GM12878 (cell line): ENCODE measurements at regions not wholly inside any gene's neighbourhood (a gene's known extent, or its start where the extent isn't known, plus 50 kb on each side); places are given as distances from the start of the nearest gene placed in this dataset.

Source experiments
- ATAC-seq: fragments of 200-7000 bp; cut with Tn5 transposase; 3 replicates; pipeline ENCODE4 v1.9.1; 2020; ENCODE audit warnings: mild to moderate bottlenecking, moderate library complexity
- BruUV-seq: library from RNA; stranded (reverse); fragments of 400-500 nt; replicated peaks from 2 replicates; lab custom pipeline; 2021; lab: Mats Ljungman, UMichigan
- CTCF ChIA-PET: fragments of 300-600 bp; sonication (Branson Sonifier 250); formaldehyde crosslinking; extraction: SDS; loops from one replicate; lab custom pipeline; 2021; ENCODE audit warnings: inconsistent platforms; lab: Yijun Ruan, JAX
- POLR2A ChIA-PET: fragments of 350-600 bp; formaldehyde crosslinking; extraction: SDS; loops from one replicate; lab custom pipeline; 2021; ENCODE audit warnings: inconsistent platforms; lab: Charles Lee
- RAD21 ChIA-PET: fragments of 300-600 bp; sonication (Branson Sonifier 250); formaldehyde crosslinking; loops from one replicate; lab custom pipeline; 2023; ENCODE audit warnings: antibody characterized with exemption; ENCODE audit not compliant: unreplicated experiment; lab: Charles Lee
- SMC1A ChIA-PET: fragments of 300-600 bp; sonication (Branson Sonifier 250); formaldehyde crosslinking; loops from one replicate; lab custom pipeline; 2023; ENCODE audit not compliant: unreplicated experiment, uncharacterized antibody; lab: Charles Lee
- DNase-seq: peaks from one replicate; pipeline ENCODE4 v3.0.0-alpha.2; 2011; ENCODE audit warnings: low read depth, low spot score
- FAIRE-seq: peaks from 3 replicates; lab custom pipeline; 2011; peaks lifted over from hg19 to GRCh38; lab: Jason Lieb, UNC
- H2AFZ ChIP-seq: 2 replicates; pipeline ENCODE4 v1.6.0; 2011; ENCODE audit warnings: low read depth, low read length, control low read depth; ENCODE audit not compliant: control insufficient read depth
- H3K27ac ChIP-seq: 2 replicates; pipeline ENCODE4 v1.5.1; 2011; ENCODE audit warnings: control low read depth; ENCODE audit not compliant: control insufficient read depth, insufficient read depth
- H3K27me3 ChIP-seq, 2 experiments: replicated peaks in 1 of 2; 2 replicates each; pipeline versions ENCODE4 v1.6.0 to v1.6.1; 2011; ENCODE audit warnings: low read length in 1 of 2; ENCODE audit not compliant: control insufficient read depth in 2 of 2, insufficient read depth in 2 of 2
- H3K36me3 ChIP-seq, 2 experiments: 2 replicates each; pipeline ENCODE4 v1.5.1; 2011; ENCODE audit warnings: low read length in 1 of 2; ENCODE audit not compliant: control insufficient read depth in 2 of 2, insufficient read depth in 2 of 2
- H3K4me1 ChIP-seq: 2 replicates; pipeline ENCODE4 v1.6.1; 2011; ENCODE audit warnings: mild to moderate bottlenecking, low read length, moderate library complexity, mixed read lengths; ENCODE audit not compliant: control insufficient read depth, insufficient read depth
- H3K4me2 ChIP-seq: 2 replicates; pipeline ENCODE4 v1.6.0; 2011; ENCODE audit warnings: control low read depth; ENCODE audit not compliant: control insufficient read depth, insufficient read depth
- H3K4me3 ChIP-seq: fragments of 200-600 bp; sonication (generic); 2 replicates; pipeline ENCODE4 v1.5.1; 2016
- H3K79me2 ChIP-seq: 2 replicates; pipeline ENCODE4 v1.6.0; 2011; ENCODE audit warnings: low read length; ENCODE audit not compliant: control insufficient read depth, insufficient read depth
- H3K9ac ChIP-seq: 2 replicates; pipeline ENCODE4 v1.8.0; 2011; ENCODE audit warnings: low read length, control low read depth, mixed read lengths; ENCODE audit not compliant: control insufficient read depth, insufficient read depth
- H3K9me3 ChIP-seq: replicated peaks from 3 replicates; pipeline ENCODE4 v1.5.1; 2011; ENCODE audit warnings: mild to moderate bottlenecking, low read length; ENCODE audit not compliant: control insufficient read depth, insufficient read depth
- H4K20me1 ChIP-seq: 2 replicates; pipeline ENCODE4 v1.6.0; 2011; ENCODE audit not compliant: control insufficient read depth, insufficient read depth
- ASH2L ChIP-seq: fragments of 300-600, 200-600 bp; sonication (generic); IDR thresholded peaks from 2 replicates; pipeline ENCODE4 v1.6.1; 2017; ENCODE audit warnings: low read depth, mild to moderate bottlenecking, borderline replicate concordance
- CHD2 ChIP-seq: IDR thresholded peaks from 2 replicates; pipeline ENCODE4 v1.6.1; 2011; ENCODE audit warnings: low read depth, low read length, improper control_type of control experiment, borderline replicate concordance
- EGR1 ChIP-seq, 2 experiments: IDR thresholded peaks; 1 replicate in 1 of 2; 2 replicates in 1 of 2; pipeline ENCODE4 v1.6.1; 2011 to 2012; ENCODE audit warnings: low read depth in 2 of 2, low read length in 2 of 2, borderline replicate concordance in 1 of 2, mild to moderate bottlenecking in 1 of 2, moderate library complexity in 1 of 2
- EP300 ChIP-seq, 2 experiments: fragments of 150-350 bp in 1 of 2; IDR thresholded peaks; 2 replicates each; pipeline ENCODE4 v1.6.1; 2011 to 2012; ENCODE audit warnings: low read depth in 2 of 2, low read length in 2 of 2, borderline replicate concordance in 1 of 2, improper control_type of control experiment in 1 of 2, inconsistent platforms in 1 of 2; ENCODE audit not compliant: control insufficient read depth in 1 of 2
- FOXM1 ChIP-seq: IDR thresholded peaks from 2 replicates; pipeline ENCODE4 v1.6.1; 2012; ENCODE audit warnings: low read depth, mild to moderate bottlenecking, inconsistent platforms, low read length, moderate library complexity
- HDGF ChIP-seq: fragments of 450-650 bp; IDR thresholded peaks from 2 replicates; pipeline ENCODE4 v1.6.1; 2016; ENCODE audit warnings: antibody characterized with exemption
- MAX ChIP-seq: IDR thresholded peaks from 2 replicates; pipeline ENCODE4 v1.6.1; 2012; ENCODE audit warnings: low read depth, low read length, improper control_type of control experiment
- MEF2B ChIP-seq: fragments of 450-650 bp; IDR thresholded peaks from 2 replicates; pipeline ENCODE4 v1.6.1; 2018; ENCODE audit warnings: mild to moderate bottlenecking, moderate library complexity; ENCODE audit not compliant: partially characterized antibody, poor library complexity, severe bottlenecking
- NFYA ChIP-seq: IDR thresholded peaks from 2 replicates; pipeline ENCODE4 v1.6.1; 2011; ENCODE audit warnings: low read depth, mild to moderate bottlenecking, low read length, improper control_type of control experiment, borderline replicate concordance
- POU2F2 ChIP-seq: IDR thresholded peaks from 3 replicates; pipeline ENCODE4 v1.6.1; 2011; ENCODE audit warnings: low read depth, mild to moderate bottlenecking, low read length, borderline replicate concordance
- SIN3A ChIP-seq: IDR thresholded peaks from 2 replicates; pipeline ENCODE4 v1.6.1; 2012; ENCODE audit warnings: low read depth, low read length, improper control_type of control experiment
- SP1 ChIP-seq: IDR thresholded peaks from one replicate; pipeline ENCODE4 v1.6.1; 2011; ENCODE audit warnings: low read depth, low read length
- TARDBP ChIP-seq: IDR thresholded peaks from 2 replicates; pipeline ENCODE4 v1.6.1; 2016; ENCODE audit warnings: borderline replicate concordance
- TCF3 ChIP-seq: IDR thresholded peaks from 2 replicates; pipeline ENCODE4 v1.6.1; 2012; ENCODE audit warnings: low read depth, mild to moderate bottlenecking, low read length, borderline replicate concordance; ENCODE audit not compliant: insufficient read depth
- ZNF24 ChIP-seq: fragments of 450-650 bp; IDR thresholded peaks from 2 replicates; pipeline ENCODE4 v1.6.1; 2017; ENCODE audit warnings: antibody characterized with exemption, mild to moderate bottlenecking
- ZNF274 ChIP-seq: IDR thresholded peaks from one replicate; pipeline ENCODE4 v1.8.0; 2011; ENCODE audit not compliant: insufficient read length, insufficient read depth
- WGBS: methylation state at CpG from one replicate; pipeline ENCODE4 v1.1.6; 2016; ENCODE audit warnings: low lambda C conversion rate; ENCODE audit not compliant: insufficient replicate concordance, insufficient coverage; ENCODE audit errors: missing lambda C conversion rate; 5-methylcytosine and 5-hydroxymethylcytosine counted together
- in situ Hi-C: fragments of 300-500 bp; cut with MboI; formaldehyde crosslinking; loops from 9 replicates; pipeline ENCODE4 v1.14.3; 2018; ENCODE audit warnings: mixed read lengths
- intact Hi-C: fragments of 100-400 bp; cut with micrococcal nuclease; formaldehyde crosslinking; loops from one replicate; pipeline ENCODE4 v1.14.2; 2022; ENCODE audit not compliant: unreplicated experiment
- TF ChIP-seq, protein P1 (sequence below): IDR thresholded peaks from 2 replicates; pipeline ENCODE4 v1.6.1; 2012; ENCODE audit warnings: improper control_type of control experiment, low read depth, low read length; ENCODE audit not compliant: insufficient replicate concordance
- TF ChIP-seq, protein P2 (sequence below): IDR thresholded peaks from 2 replicates; pipeline ENCODE4 v1.6.1; 2012; ENCODE audit warnings: low read depth, low read length, improper control_type of control experiment

DNA sequence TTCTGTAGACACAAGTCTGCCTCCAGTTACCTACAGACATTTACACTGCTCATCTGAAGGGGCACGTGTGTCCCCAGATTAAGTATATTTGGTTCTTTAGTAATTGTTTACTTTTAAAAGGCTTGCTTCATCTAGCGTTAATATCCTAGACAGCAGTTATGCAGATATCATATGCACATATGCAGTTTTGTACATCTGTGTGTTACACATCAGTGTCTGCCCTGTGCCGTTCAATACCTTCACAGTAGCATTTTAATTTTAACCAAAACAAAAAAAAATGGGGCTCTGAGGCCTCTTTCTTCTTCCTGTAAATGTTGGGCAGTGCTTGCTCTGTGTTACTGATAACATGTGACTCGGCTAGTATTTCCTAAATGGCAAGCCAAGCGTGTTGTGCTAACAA, 331.4 kb upstream of the MGMT start:
- ChIA-PET RAD21 (no interaction called here), SMC1A (no interaction called here), POLR2A (no interaction called here)
- H3K4me1 ChIP-seq = no peaks in the 10 kb centered on the region
- ATAC-seq = no peak
- H3K79me2 ChIP-seq = no peaks in the 10 kb centered on the region
- 13% methylated on average over 5 of the region's 5 CpGs for WGBS
- no peak overlapping the region for H3K4me3 ChIP-seq
- TF ChIP-seq NFYA (no peak), EP300 (IDR thresholded peaks at IDR 0.05; ENCODE audit: borderline replicate concordance in 1 of 2, control insufficient read depth in 1 of 2, low read depth in 2 of 2, low read length in 2 of 2) (no peak), ASH2L (no peak), CHD2 (no peak), SIN3A (no peak), TCF3 (no peak), ZNF274 (no peak), HDGF (no peak), TARDBP (no peak), FOXM1 (no peak), MAX (no peak), POU2F2 (no peak), SP1 (no peak), EGR1 (IDR thresholded peaks at IDR 0.05; ENCODE audit: borderline replicate concordance in 1 of 2, low read depth in 2 of 2, low read length in 2 of 2) (no peak), MEF2B (no peak), ZNF24 (no peak)
- TF ChIP-seq, protein P1, sequence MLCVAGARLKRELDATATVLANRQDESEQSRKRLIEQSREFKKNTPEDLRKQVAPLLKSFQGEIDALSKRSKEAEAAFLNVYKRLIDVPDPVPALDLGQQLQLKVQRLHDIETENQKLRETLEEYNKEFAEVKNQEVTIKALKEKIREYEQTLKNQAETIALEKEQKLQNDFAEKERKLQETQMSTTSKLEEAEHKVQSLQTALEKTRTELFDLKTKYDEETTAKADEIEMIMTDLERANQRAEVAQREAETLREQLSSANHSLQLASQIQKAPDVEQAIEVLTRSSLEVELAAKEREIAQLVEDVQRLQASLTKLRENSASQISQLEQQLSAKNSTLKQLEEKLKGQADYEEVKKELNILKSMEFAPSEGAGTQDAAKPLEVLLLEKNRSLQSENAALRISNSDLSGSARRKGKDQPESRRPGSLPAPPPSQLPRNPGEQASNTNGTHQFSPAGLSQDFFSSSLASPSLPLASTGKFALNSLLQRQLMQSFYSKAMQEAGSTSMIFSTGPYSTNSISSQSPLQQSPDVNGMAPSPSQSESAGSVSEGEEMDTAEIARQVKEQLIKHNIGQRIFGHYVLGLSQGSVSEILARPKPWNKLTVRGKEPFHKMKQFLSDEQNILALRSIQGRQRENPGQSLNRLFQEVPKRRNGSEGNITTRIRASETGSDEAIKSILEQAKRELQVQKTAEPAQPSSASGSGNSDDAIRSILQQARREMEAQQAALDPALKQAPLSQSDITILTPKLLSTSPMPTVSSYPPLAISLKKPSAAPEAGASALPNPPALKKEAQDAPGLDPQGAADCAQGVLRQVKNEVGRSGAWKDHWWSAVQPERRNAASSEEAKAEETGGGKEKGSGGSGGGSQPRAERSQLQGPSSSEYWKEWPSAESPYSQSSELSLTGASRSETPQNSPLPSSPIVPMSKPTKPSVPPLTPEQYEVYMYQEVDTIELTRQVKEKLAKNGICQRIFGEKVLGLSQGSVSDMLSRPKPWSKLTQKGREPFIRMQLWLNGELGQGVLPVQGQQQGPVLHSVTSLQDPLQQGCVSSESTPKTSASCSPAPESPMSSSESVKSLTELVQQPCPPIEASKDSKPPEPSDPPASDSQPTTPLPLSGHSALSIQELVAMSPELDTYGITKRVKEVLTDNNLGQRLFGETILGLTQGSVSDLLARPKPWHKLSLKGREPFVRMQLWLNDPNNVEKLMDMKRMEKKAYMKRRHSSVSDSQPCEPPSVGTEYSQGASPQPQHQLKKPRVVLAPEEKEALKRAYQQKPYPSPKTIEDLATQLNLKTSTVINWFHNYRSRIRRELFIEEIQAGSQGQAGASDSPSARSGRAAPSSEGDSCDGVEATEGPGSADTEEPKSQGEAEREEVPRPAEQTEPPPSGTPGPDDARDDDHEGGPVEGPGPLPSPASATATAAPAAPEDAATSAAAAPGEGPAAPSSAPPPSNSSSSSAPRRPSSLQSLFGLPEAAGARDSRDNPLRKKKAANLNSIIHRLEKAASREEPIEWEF = no peak
- TF ChIP-seq, protein P2, sequence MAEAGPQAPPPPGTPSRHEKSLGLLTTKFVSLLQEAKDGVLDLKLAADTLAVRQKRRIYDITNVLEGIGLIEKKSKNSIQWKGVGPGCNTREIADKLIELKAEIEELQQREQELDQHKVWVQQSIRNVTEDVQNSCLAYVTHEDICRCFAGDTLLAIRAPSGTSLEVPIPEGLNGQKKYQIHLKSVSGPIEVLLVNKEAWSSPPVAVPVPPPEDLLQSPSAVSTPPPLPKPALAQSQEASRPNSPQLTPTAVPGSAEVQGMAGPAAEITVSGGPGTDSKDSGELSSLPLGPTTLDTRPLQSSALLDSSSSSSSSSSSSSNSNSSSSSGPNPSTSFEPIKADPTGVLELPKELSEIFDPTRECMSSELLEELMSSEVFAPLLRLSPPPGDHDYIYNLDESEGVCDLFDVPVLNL = no peak
- TF ChIP-seq, all 136 proteins: peak for 0
- no peaks in the 10 kb centered on the region for H3K36me3 ChIP-seq
- FAIRE-seq (no peak), DNase-seq (no peak)
- H3K9me3 ChIP-seq = no peaks in the 10 kb centered on the region
- H3K9ac ChIP-seq = no peak overlapping the region
- no peak overlapping the region for H3K27ac ChIP-seq
- intact Hi-C loops (no loop called here), in situ Hi-C loops (no loop called here)
- no peaks in the 10 kb centered on the region for H4K20me1 ChIP-seq
- no peak overlapping the region for H2AFZ ChIP-seq
- CTCF ChIA-PET = no interaction called here
- BruUV-seq = no TSS peak
- H3K27me3 ChIP-seq = no peaks in the 10 kb centered on the region
- no peak overlapping the region for H3K4me2 ChIP-seq
